HG02571 (cell line): ENCODE measurements at regions not wholly inside any gene's neighbourhood (a gene's known extent, or its start where the extent isn't known, plus 50 kb on each side); places are given as distances from the start of the nearest gene placed in this dataset.
"Not testable (repeated sequence)": the region's sequence is repeated elsewhere in the genome, so short reads cannot be mapped to it uniquely, and the experiment has no call there.

ENCODE experiments used
- ATAC-seq: cut with Tn5 transposase; IDR thresholded peaks from one replicate; pipeline ENCODE4 v1.9.1; 2021; ENCODE audit warnings: mild to moderate bottlenecking, moderate library complexity; ENCODE audit not compliant: unreplicated experiment

DNA sequence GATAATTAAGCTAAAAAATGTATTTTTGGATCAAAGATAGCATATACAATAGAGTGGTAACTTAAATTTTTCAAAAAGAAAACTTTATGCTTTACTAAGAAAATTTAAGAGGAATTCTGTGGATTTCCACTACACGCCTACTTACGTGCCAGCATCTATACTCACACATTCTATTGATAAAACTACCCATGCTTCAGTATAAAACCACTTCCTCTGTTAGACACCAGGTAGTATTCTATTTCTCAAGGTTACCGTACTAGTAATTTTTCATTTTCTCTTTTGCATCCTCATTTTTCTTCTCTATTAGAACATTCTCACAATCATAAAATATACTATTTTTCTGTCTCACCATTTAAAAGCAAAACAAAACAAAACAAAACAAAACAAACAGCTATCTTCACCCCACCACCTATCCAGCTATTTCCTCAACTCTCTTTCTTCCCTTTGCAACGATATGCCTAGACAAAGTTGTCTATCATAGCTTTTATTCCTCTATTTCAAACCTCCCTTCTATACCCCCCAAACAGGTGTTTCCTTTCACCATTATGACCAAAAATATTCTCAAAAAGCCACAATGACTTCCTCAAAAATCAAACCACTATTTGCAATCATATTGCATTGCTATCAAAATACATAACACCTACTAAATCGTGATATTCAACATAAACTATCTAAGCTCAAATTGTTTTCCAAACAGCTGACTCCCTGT is 1652.0 kb downstream of the MRPL39 start:
- ATAC-seq, result no peak

DNA sequence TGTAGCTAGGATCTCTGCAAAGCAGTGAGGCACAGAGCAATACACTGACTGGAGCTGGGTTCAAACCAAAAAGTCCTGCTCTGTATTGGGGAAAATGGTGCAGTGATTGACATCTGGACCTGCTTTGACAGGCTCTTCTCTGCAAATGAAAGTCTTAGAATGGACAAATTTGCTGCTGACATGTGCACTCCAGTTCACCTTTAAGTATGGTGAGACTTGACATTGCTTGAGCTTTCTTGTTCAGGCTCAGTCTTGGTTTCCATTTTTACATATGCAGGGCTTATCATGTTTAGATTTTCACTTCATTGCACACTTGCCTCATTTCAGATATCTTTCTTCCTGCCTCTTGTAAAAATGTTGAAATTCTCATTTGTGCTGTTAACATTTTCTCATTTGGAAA is 1655.0 kb downstream of the MRPL39 start:
- ATAC-seq, result no peak

DNA sequence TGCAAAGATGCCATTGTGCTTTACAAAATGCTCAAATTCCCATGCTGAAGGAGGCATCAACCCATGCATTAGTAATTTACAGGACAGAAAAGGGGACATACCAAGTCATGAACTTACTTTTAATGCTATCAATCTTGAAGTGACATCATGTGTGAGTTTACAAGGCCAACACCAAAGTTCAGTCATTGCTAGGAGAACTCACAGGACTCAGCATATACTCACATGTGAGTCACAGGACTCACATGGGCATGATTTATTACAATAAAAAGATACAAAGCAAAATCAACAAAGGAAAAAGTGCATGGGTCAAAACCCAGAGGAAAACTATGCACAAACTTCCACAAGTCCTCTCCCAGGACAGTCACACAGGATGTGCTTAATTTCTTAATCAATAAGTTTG is 1656.0 kb downstream of the MRPL39 start:
- no peak for ATAC-seq

DNA sequence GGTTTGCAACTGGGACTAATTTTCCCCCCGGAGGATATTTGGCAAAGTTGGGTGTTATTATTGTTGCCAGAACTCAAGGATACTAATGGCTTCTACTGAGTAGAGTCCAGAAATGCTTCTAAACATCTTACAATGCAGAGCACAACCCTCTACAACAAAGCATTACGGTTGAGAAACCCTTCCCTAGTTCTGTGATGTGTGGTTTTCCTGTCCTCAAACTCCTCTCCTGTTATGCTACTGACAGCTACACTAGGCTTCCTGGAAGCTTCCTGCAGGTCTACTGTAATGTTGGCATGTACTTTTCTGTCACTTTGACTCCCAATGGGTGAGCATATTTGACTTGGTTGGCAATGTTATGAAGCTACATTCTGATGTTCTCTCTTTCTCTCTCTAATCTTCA is 1656.9 kb downstream of the MRPL39 start:
- no peak for ATAC-seq

DNA sequence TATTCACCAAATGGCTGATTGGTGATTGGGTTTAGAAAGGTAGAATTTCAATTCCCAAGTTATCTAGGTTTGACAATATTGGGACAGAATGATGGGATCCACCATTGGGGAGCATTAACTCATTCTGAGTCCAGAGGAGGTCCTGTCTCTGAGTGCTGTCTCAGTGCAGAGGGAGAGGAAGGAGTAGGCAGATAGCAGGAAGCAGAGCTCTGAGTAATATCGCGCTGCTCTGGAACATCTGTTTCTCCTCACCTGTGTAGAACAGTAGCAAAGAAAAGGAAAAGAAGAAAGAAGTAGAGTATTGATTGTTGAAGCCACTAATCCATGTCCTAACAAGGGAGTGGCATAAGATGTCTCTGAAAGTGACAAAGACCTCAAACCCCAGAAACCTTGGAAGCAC is 1657.8 kb downstream of the MRPL39 start:
- no peak for ATAC-seq

GRCh38 chr21:23939369-23940065 is 1667.8 kb downstream of the MRPL39 start:
- no peak for ATAC-seq

DNA sequence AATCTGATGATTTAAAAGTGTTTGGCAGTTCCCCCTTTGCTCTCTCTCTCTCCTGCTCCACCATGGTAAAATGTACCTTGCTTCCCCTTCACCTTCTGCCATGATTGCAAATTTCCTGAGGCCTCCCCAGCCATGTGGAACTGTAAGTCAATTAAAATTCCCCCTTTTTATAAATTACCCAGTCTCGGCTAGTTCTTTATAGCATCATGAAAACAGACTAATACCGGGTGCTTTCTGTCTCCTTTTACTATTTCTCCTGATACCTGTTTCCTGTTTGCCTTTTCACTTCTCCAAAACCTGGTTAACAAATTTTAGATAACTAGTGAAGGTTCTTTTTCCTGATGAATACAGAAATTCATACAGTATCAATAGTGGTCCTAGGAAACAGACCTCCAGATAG is 1670.3 kb downstream of the MRPL39 start:
- no peak for ATAC-seq

DNA sequence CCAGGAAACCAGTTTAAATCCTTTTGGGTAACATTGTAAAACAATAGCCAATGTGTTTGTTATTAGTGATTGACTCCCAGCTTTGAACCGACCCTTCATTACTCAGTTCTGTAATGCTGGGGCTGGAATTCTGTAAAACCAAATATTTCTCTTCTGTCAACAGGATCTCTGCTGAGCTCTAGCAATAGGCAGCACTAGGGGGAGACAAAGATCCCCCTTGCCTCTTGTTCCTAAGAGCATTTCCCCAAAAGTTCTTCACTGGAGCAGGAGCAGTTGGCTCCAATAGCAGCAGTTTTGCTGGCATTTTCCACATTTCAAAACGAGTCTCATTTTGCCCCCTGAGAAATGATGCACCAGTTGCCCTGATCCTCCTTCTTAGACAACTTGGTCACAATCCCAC is 1671.1 kb downstream of the MRPL39 start:
- ATAC-seq, result no peak

DNA sequence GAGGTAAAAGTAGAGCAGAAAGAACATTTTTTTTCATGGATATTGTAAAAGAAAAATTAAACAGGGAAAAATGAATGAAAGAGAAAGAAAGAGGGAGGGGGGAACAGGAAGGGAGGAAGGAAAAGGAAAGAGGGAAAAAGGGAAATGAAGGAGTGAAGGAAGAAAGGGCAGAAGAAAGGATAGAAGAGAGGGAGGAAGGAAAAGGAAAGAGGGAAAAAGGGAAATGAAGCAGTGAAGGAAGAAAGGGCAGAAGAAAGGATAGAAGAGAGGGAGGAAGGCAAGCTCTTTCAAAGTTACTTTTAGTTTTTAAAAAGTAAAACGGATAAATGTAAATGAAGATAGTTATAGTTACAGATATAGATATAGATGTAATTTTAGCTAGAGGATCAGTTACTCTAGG is 1676.7 kb downstream of the MRPL39 start:
- ATAC-seq, result no peak

GRCh38 chr21:23926430-23926829 is 1680.9 kb downstream of the MRPL39 start:
- not testable (repeated sequence) for ATAC-seq

GRCh38 chr21:23921670-23922418 is 1685.4 kb downstream of the MRPL39 start:
- no peak for ATAC-seq

GRCh38 chr21:23900727-23901126 is 1706.6 kb downstream of the MRPL39 start:
- ATAC-seq, result no peak

DNA sequence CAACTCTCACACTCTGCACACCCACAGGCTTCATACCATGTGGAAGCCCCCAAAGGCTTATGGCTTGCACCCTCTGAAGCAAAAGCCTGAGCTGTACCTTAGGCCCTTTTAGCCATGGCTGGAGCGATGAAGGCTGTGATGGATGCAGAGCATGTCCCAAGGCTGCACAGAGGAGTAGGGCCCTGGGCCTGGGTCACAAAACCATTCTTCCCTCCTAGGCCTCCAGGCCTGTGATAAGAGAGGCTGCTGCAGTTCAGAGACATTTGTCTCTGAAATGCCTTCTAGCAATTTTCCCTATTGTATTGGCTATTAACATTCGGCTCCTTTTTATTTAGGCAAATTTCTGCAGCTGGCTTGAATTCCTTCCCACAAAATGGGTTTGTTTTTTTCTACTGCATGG is 1707.7 kb downstream of the MRPL39 start:
- no peak for ATAC-seq

DNA sequence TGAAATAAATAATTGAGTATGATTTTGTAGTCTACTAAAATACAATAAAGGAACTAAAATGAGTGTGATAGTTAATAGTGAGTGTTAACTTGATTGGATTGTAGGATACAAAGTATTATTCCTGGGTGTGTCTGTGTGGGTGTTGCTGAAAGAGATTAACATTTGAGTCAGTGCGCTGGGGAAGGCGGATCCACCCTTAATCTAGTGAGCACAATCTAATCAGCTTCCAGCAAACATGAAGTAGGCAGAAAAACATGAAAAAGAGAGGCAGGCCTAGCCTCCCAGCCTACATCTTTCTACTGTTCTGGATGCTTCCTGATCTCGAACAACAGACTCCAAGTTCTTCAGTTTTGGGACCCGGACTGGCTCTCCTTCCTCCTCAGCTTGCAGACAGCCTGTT is 1716.6 kb downstream of the MRPL39 start:
- no peak for ATAC-seq

DNA sequence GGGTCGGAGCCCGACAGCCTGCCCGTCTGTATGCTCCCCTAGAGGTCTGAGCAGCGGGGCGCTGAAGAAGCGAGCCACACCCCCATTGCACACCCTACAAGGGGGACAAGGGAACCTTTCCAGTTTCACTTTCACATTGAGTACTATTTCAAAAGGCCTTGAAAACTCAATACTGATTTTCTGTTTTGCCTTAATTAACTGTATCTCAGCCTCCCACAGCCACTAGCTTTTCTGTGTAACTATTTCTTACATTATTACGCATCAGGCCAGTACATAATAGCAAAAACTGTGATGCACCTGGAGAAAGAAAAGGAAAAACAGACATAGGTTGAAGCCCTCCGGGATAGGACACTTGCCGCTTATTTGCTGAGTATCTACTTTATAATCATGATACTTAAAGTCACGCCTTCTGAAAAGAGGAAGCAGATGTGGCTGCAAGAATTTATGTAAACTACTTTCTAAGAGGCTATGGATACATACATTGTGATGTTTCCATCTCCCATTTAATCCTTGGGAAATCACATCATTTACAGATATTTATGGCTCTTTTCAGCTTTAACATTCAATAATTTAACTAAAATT is 1719.5 kb downstream of the MRPL39 start:
- no peak for ATAC-seq

DNA sequence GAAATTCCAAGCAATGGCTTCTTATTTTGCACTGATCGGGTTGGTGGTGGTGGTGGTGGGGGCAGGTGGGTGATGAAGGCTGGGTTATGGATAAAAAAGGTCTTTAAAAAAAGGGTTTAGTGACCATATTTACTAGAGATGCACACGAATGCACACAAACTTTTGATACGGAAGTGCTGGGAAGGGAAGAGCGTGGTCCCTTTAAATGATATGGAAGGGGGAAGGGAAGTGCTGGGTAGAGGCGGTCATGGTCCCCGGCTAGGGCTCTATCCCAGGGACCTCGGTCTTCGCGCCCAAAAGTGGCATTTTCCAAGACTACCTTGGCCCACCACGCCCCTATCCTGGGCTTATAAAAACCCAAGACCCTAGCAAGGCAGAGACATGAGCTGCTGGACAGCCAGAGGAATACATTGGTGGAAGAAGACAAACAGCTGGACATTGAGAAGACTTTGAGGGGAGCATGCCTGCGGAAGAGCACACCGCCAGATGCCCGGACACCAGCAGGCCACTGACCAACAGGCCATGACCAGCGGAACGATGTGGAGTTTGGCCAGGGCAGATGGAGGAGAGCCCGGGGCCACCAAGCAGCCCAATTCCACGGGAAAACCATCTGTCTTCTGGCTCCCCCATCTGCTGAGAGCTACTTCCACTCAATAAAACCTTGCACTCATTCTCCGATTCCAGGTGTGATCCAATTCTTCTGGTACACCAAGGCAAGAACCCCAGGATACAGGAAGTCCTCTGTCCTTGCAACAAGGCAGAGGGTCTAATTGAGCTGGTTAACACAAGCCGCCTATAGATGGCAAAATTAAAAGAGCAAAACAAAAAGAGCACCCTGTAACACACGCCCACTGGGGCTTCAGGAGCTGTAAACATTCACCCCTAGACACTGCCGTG is 1720.2 kb downstream of the MRPL39 start:
- no peak for ATAC-seq

DNA sequence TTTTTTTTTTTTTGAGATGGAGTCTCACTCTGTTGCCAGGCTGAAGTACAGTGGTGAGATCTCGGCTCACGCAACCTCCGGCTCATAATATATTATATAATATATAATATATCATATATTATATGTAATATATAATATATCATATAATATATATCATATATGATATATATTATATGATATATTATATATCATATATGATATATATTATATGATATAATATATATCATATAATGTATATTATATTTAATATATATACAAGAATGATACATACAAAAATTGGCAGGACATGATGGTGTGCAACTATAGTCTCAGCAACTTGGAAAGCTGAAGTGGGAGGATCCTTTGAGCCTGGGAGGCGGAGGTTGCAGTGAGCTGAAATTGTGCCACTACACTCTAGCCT is 1725.5 kb downstream of the MRPL39 start:
- no peak for ATAC-seq

DNA sequence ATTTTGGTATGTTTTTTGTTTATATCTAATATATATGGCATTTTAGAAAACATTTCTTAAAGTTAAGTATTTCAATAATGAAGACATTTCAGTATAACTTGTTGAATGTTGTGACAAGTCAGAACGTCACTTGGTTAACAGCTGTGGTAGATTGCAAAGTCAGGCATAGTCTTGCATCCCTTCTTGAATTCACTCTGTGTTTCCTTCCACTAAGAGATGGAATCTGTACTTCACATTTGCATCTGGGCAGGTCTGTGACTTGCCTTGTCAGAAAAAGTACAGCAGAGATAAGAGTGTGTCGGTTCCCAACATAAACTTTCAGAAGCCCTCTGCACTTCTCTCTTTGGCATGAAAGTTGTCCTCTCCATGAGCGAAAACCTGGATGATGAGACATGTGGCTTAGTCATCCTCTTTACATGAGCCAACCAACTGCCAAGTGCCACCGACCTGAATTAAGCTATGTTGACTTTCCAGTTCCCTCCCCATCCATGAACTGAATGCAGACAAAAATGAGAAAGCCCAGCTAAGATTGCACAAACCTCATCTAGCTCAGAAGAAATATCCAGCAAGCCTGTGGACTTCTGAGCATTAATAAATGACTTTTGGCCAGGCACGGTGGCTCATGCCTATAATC is 1730.2 kb downstream of the MRPL39 start:
- ATAC-seq, result no peak

DNA sequence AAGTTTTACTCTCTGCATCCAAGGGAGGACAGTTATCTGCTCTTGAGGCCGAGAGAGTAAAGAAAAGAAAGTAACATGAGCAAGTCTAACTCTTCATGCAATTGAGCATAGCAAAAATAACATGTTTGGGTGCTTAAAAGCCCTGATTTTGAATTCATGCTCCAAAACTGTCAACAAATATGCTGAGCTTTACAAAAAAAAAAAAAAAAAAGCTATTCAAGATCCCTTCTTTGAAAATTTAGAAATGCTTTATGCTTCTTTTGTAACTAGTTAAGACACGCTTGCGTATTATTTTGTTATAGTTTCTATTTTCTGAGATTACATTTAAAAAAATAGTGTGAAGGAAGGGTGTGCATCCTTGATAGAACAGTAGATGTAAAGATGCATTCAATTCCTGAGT is 1733.0 kb downstream of the MRPL39 start:
- ATAC-seq, result no peak

DNA sequence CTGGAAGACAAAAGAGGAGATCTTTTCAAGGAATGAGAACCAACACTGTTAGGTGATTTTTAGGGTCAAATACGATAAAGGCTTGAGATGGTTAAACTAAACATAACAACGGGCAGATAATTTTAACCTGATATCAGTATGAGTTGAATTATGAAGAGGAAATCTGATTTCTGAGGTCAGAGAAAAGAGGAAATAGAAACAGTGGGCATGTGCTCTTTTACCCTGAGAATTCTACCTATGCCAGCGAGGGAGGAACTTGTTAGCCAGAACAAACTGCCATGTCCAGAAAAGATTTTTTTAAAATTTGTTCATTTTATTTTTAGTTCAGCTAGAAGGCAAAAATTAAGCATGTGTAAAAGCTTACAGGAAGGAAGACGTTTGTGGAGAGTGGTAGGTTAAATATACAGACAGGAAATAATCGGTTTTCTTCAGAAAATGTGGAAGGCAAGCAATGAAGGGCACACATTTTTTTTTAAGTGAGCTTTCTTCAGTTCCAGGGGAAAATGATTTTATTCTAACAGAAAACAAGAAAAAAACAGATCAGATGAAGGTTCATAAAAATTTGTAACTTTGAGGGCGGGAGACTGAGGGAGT is 1745.3 kb downstream of the MRPL39 start:
- no peak for ATAC-seq
